Activated T-cell treated with anti-CD3 and anti-CD28 coated beads, Interleukin-2, amount 50 U/mL, for 4 hours (primary cell): ENCODE measurements at regions not wholly inside any gene's neighbourhood (a gene's known extent, or its start where the extent isn't known, plus 50 kb on each side); places are given as distances from the start of the nearest gene placed in this dataset.

Experiments
- ATAC-seq, 2 donors: fragments of 200-7000 bp; cut with Tn5 transposase; one replicate each; pipeline ENCODE4 v1.10.0; 2021
- DNase-seq: peaks from one replicate; pipeline ENCODE4 v3.0.0-alpha.2; 2020
- H3K27me3 Mint-ChIP-seq: one replicate; pipeline ENCODE4 v1.8.0; 2021; ENCODE audit warnings: low read depth, mixed read lengths
- H3K36me3 Mint-ChIP-seq: one replicate; pipeline ENCODE4 v1.8.0; 2022; ENCODE audit warnings: mixed read lengths; ENCODE audit not compliant: insufficient read depth
- H3K4me1 Mint-ChIP-seq: one replicate; pipeline ENCODE4 v1.8.0; 2021; ENCODE audit warnings: low read depth, mixed read lengths
- H3K4me3 Mint-ChIP-seq: one replicate; pipeline ENCODE4 v1.8.0; 2021; ENCODE audit warnings: mild to moderate bottlenecking, moderate library complexity, mixed read lengths
- H3K9me3 Mint-ChIP-seq: one replicate; pipeline ENCODE4 v1.8.0; 2021; ENCODE audit warnings: mixed read lengths

GRCh38 chr1:95542936-95543335, 308.9 kb downstream of the RWDD3 start:
- Mint-ChIP-seq H3K36me3 (no peaks in the 10 kb centered on the region), H3K27me3 (no peaks in the 10 kb centered on the region), H3K4me3 (no peak overlapping the region), H3K4me1 (no peaks in the 10 kb centered on the region), H3K9me3 (no peaks in the 10 kb centered on the region)
- ATAC-seq (no peak), DNase-seq (no peak)

GRCh38 chr1:95547005-95547404, 313.0 kb downstream of the RWDD3 start:
- Mint-ChIP-seq H3K4me1 (no peaks in the 10 kb centered on the region), H3K9me3 (no peaks in the 10 kb centered on the region), H3K36me3 (no peaks in the 10 kb centered on the region), H3K27me3 (no peaks in the 10 kb centered on the region), H3K4me3 (no peak overlapping the region)
- no peak for DNase-seq
- no peak for ATAC-seq

- Mint-ChIP-seq H3K36me3 (no peaks in the 10 kb centered on the region), H3K4me3 (no peak overlapping the region), H3K4me1 (no peaks in the 10 kb centered on the region), H3K27me3 (no peaks in the 10 kb centered on the region), H3K9me3 (peaks cover 3% of the 10 kb centered on the region)
- ATAC-seq (no peak), DNase-seq (no peak)
Observed at GRCh38 chr1:95548211-95548610, 314.2 kb downstream of the RWDD3 start.

GRCh38 chr1:95551201-95551600, 317.2 kb downstream of the RWDD3 start:
- no peak for DNase-seq
- no peak for ATAC-seq
- no peaks in the 10 kb centered on the region for H3K36me3 Mint-ChIP-seq
- H3K4me1 Mint-ChIP-seq = no peaks in the 10 kb centered on the region
- peaks cover 8% of the 10 kb centered on the region for H3K9me3 Mint-ChIP-seq
- no peak overlapping the region for H3K4me3 Mint-ChIP-seq
- H3K27me3 Mint-ChIP-seq = no peaks in the 10 kb centered on the region

GRCh38 chr1:95553595-95553994, 319.6 kb downstream of the RWDD3 start:
- no peaks in the 10 kb centered on the region for H3K27me3 Mint-ChIP-seq
- DNase-seq = no peak
- ATAC-seq = no peak
- H3K4me3 Mint-ChIP-seq = no peak overlapping the region
- H3K4me1 Mint-ChIP-seq = no peaks in the 10 kb centered on the region
- no peaks in the 10 kb centered on the region for H3K36me3 Mint-ChIP-seq
- peaks cover 21% of the 10 kb centered on the region for H3K9me3 Mint-ChIP-seq

GRCh38 chr1:95554408-95554807, 320.4 kb downstream of the RWDD3 start:
- no peak for ATAC-seq
- no peak overlapping the region for H3K4me3 Mint-ChIP-seq
- no peaks in the 10 kb centered on the region for H3K4me1 Mint-ChIP-seq
- no peaks in the 10 kb centered on the region for H3K27me3 Mint-ChIP-seq
- peaks cover 29% of the 10 kb centered on the region for H3K9me3 Mint-ChIP-seq
- no peaks in the 10 kb centered on the region for H3K36me3 Mint-ChIP-seq
- DNase-seq = no peak

GRCh38 chr1:95558791-95559190, 324.8 kb downstream of the RWDD3 start:
- Mint-ChIP-seq H3K9me3 (peaks cover 30% of the 10 kb centered on the region), H3K4me1 (no peaks in the 10 kb centered on the region), H3K27me3 (no peaks in the 10 kb centered on the region), H3K4me3 (no peak overlapping the region), H3K36me3 (no peaks in the 10 kb centered on the region)
- DNase-seq = no peak
- no peak for ATAC-seq

GRCh38 chr1:95561346-95561745, 327.3 kb downstream of the RWDD3 start:
- Mint-ChIP-seq H3K36me3 (no peaks in the 10 kb centered on the region), H3K4me1 (no peaks in the 10 kb centered on the region), H3K9me3 (peaks cover 33% of the 10 kb centered on the region), H3K27me3 (no peaks in the 10 kb centered on the region), H3K4me3 (no peak overlapping the region)
- ATAC-seq (no peak), DNase-seq (no peak)

GRCh38 chr1:95562230-95562629, 328.2 kb downstream of the RWDD3 start:
- peaks cover 31% of the 10 kb centered on the region for H3K9me3 Mint-ChIP-seq
- H3K4me1 Mint-ChIP-seq = no peaks in the 10 kb centered on the region
- ATAC-seq (no peak), DNase-seq (no peak)
- H3K36me3 Mint-ChIP-seq = no peaks in the 10 kb centered on the region
- H3K4me3 Mint-ChIP-seq = no peak overlapping the region
- H3K27me3 Mint-ChIP-seq = no peaks in the 10 kb centered on the region

- no peak for ATAC-seq
- DNase-seq = no peak
- Mint-ChIP-seq H3K9me3 (peaks cover 9% of the 10 kb centered on the region), H3K27me3 (no peaks in the 10 kb centered on the region), H3K4me3 (no peak overlapping the region), H3K4me1 (no peaks in the 10 kb centered on the region), H3K36me3 (no peaks in the 10 kb centered on the region)
Observed at GRCh38 chr1:95572002-95572401, 338.0 kb downstream of the RWDD3 start.

GRCh38 chr1:95572962-95573361, 339.0 kb downstream of the RWDD3 start:
- DNase-seq (no peak), ATAC-seq (no peak)
- H3K27me3 Mint-ChIP-seq = no peaks in the 10 kb centered on the region
- no peaks in the 10 kb centered on the region for H3K36me3 Mint-ChIP-seq
- no peak overlapping the region for H3K4me3 Mint-ChIP-seq
- no peaks in the 10 kb centered on the region for H3K4me1 Mint-ChIP-seq
- H3K9me3 Mint-ChIP-seq = peaks cover 10% of the 10 kb centered on the region

GRCh38 chr1:95575291-95575690, 341.3 kb downstream of the RWDD3 start:
- peaks cover 10% of the 10 kb centered on the region for H3K9me3 Mint-ChIP-seq
- no peak for ATAC-seq
- no peaks in the 10 kb centered on the region for H3K27me3 Mint-ChIP-seq
- no peaks in the 10 kb centered on the region for H3K36me3 Mint-ChIP-seq
- no peak for DNase-seq
- no peaks in the 10 kb centered on the region for H3K4me1 Mint-ChIP-seq
- H3K4me3 Mint-ChIP-seq = no peak overlapping the region

- H3K4me3 Mint-ChIP-seq = no peak overlapping the region
- no peaks in the 10 kb centered on the region for H3K36me3 Mint-ChIP-seq
Observed at GRCh38 chr1:95578462-95578861, 344.5 kb downstream of the RWDD3 start.

GRCh38 chr1:95582191-95582590, 348.2 kb downstream of the RWDD3 start:
- Mint-ChIP-seq H3K4me1 (no peaks in the 10 kb centered on the region), H3K9me3 (peaks cover 3% of the 10 kb centered on the region), H3K36me3 (no peaks in the 10 kb centered on the region), H3K27me3 (no peaks in the 10 kb centered on the region), H3K4me3 (no peak overlapping the region)
- no peak for ATAC-seq
- DNase-seq = no peak

More at GRCh38 chr1:95578462-95578861, 344.5 kb downstream of the RWDD3 start:
- Mint-ChIP-seq H3K27me3 (no peaks in the 10 kb centered on the region), H3K9me3 (peaks cover 10% of the 10 kb centered on the region), H3K4me1 (no peaks in the 10 kb centered on the region)
- ATAC-seq (no peak), DNase-seq (no peak)

- H3K4me1 Mint-ChIP-seq = no peaks in the 10 kb centered on the region
- no peaks in the 10 kb centered on the region for H3K36me3 Mint-ChIP-seq
- DNase-seq (no peak), ATAC-seq (no peak)
- peaks cover 3% of the 10 kb centered on the region for H3K9me3 Mint-ChIP-seq
- H3K4me3 Mint-ChIP-seq = no peak overlapping the region
- H3K27me3 Mint-ChIP-seq = no peaks in the 10 kb centered on the region
Observed at GRCh38 chr1:95582746-95583145, 348.7 kb downstream of the RWDD3 start.

GRCh38 chr1:95583661-95584210, 349.7 kb downstream of the RWDD3 start:
- Mint-ChIP-seq H3K4me1 (no peaks in the 10 kb centered on the region), H3K36me3 (no peaks in the 10 kb centered on the region)

More at GRCh38 chr1:95583661-95584210, 349.7 kb downstream of the RWDD3 start:
- H3K9me3 Mint-ChIP-seq = peaks cover 3% of the 10 kb centered on the region
- H3K27me3 Mint-ChIP-seq = no peaks in the 10 kb centered on the region
- ATAC-seq (no peak), DNase-seq (no peak)
- H3K4me3 Mint-ChIP-seq = no peak overlapping the region
